ENCODE measurements at regions not wholly inside any gene's neighbourhood (a gene's known extent, or its start where the extent isn't known, plus 50 kb on each side); places are given as distances from the start of the nearest gene placed in this dataset.

DNA sequence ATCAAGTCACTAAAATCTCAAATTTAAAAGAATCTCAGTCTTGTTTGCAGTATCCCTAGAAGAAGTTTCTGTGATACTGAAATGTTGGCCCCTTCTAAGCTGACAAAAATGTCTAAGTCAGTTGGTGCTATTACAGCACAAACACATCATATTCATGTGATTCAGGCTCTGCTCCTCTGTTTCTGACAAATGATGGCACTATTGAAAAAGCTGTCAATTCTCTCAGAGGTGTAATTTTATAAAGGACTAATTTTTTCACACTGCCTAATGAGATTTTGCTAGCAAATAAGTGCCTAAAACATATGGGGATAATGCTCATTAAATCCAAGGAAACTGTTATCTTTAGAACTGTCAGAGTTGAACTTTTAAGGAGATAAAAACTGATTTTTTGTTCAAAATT lies 445.9 kb downstream of the DSC3 start:
- no peak for TF ChIP-seq EZH2 (IDR thresholded peaks at IDR 0.05; ENCODE audit: borderline replicate concordance, low read length)
- TF ChIP-seq, protein P1, sequence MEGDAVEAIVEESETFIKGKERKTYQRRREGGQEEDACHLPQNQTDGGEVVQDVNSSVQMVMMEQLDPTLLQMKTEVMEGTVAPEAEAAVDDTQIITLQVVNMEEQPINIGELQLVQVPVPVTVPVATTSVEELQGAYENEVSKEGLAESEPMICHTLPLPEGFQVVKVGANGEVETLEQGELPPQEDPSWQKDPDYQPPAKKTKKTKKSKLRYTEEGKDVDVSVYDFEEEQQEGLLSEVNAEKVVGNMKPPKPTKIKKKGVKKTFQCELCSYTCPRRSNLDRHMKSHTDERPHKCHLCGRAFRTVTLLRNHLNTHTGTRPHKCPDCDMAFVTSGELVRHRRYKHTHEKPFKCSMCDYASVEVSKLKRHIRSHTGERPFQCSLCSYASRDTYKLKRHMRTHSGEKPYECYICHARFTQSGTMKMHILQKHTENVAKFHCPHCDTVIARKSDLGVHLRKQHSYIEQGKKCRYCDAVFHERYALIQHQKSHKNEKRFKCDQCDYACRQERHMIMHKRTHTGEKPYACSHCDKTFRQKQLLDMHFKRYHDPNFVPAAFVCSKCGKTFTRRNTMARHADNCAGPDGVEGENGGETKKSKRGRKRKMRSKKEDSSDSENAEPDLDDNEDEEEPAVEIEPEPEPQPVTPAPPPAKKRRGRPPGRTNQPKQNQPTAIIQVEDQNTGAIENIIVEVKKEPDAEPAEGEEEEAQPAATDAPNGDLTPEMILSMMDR (conservative IDR thresholded peaks at IDR 0.05 in 1 of 2, IDR thresholded peaks at IDR 0.05 in 1 of 2; ENCODE audit: extremely low read depth in 1 of 2, insufficient read depth in 1 of 2, low read depth in 1 of 2, low read length in 2 of 2): no peak

Data from mammary epithelial cell (primary cell).